SU-DHL-6 (cell line): ENCODE measurements at regions not wholly inside any gene's neighbourhood (a gene's known extent, or its start where the extent isn't known, plus 50 kb on each side); places are given as distances from the start of the nearest gene placed in this dataset.

Experiments used
- H2AFZ ChIP-seq: fragments of 200-600 bp; sonication (generic); 2 replicates; pipeline ENCODE4 v1.6.1; 2014; ENCODE audit warnings: low read depth, mild to moderate bottlenecking, moderate library complexity, mixed read lengths, antibody characterized with exemption, low read length; ENCODE audit not compliant: severe bottlenecking
- H3F3A ChIP-seq: fragments of 200-600 bp; shearing (Covaris generic); 2 replicates; pipeline ENCODE4 v1.6.0; 2016; ENCODE audit warnings: antibody characterized with exemption, mild to moderate bottlenecking; ENCODE audit not compliant: insufficient read depth
- H3K27ac ChIP-seq: fragments of 200-600 bp; sonication (generic); 2 replicates; pipeline ENCODE4 v1.5.1; 2016; ENCODE audit warnings: low read depth, mild to moderate bottlenecking, low read length, moderate library complexity, mixed read lengths
- H3K27me3 ChIP-seq: fragments of 200-600 bp; sonication (generic), shearing (Covaris generic); 2 replicates; pipeline ENCODE4 v1.6.0; 2014; ENCODE audit warnings: mild to moderate bottlenecking, low read length
- H3K36me3 ChIP-seq: fragments of 200-600 bp; sonication (generic); 2 replicates; pipeline ENCODE4 v1.6.1; 2014; ENCODE audit warnings: mild to moderate bottlenecking, low read length, mixed read lengths
- H3K4me2 ChIP-seq: fragments of 300-600, 200-600 bp; shearing (Covaris generic), sonication (generic); 2 replicates; pipeline ENCODE4 v1.6.0; 2014; ENCODE audit warnings: low read length, low read depth, mild to moderate bottlenecking; ENCODE audit not compliant: poor library complexity, severe bottlenecking
- H3K4me3 ChIP-seq: fragments of 200-600 bp; sonication (generic); 2 replicates; pipeline ENCODE4 v1.5.1; 2014; ENCODE audit warnings: antibody characterized with exemption, low read length, mild to moderate bottlenecking, mixed read lengths; ENCODE audit not compliant: insufficient read depth, poor library complexity, severe bottlenecking
- H3K79me2 ChIP-seq: fragments of 200-600 bp; sonication (generic); 2 replicates; pipeline ENCODE4 v1.6.1; 2014; ENCODE audit warnings: mild to moderate bottlenecking, low read length, moderate library complexity; ENCODE audit not compliant: insufficient read depth
- H3K9ac ChIP-seq: fragments of 200-600 bp; sonication (generic); 2 replicates; pipeline ENCODE4 v1.7.0; 2014; ENCODE audit warnings: mild to moderate bottlenecking, low read length
- H3K9me2 ChIP-seq: fragments of 200-600 bp; sonication (generic); replicated peaks from 2 replicates; pipeline ENCODE4 v1.6.1; 2014; ENCODE audit warnings: low read length; ENCODE audit not compliant: insufficient read depth
- H3K9me3 ChIP-seq: fragments of 200-600 bp; sonication (generic); 2 replicates; pipeline ENCODE4 v1.6.1; 2014; ENCODE audit warnings: low read length, mixed read lengths; ENCODE audit not compliant: insufficient read depth
- H4K20me1 ChIP-seq: fragments of 200-600 bp; sonication (generic); 2 replicates; pipeline ENCODE4 v1.6.1; 2014; ENCODE audit warnings: low read depth, mild to moderate bottlenecking, antibody characterized with exemption, low read length, moderate library complexity, mixed read lengths
- CTCF ChIP-seq: fragments of 200-600 bp; sonication (generic); IDR thresholded peaks from one replicate; pipeline ENCODE4 v1.5.1; 2017; ENCODE audit warnings: antibody characterized with exemption, mild to moderate bottlenecking, low read length, moderate library complexity; ENCODE audit not compliant: insufficient read depth, poor library complexity, severe bottlenecking
- EZH2phosphoT487 ChIP-seq: fragments of 200-600 bp; sonication (generic), shearing (Covaris generic); conservative IDR thresholded peaks from 2 replicates; pipeline ENCODE4 v1.6.1; 2018; ENCODE audit warnings: mild to moderate bottlenecking, antibody characterized with exemption, low read length, moderate library complexity, mixed read lengths

- TF ChIP-seq EZH2phosphoT487 (no peak), CTCF (no peak)
- Histone ChIP-seq H3K79me2 (no peaks in the 10 kb centered on the region), H3K36me3 (no peaks in the 10 kb centered on the region), H3K27ac (no peak overlapping the region), H3K9me2 (no peaks in the 10 kb centered on the region), H3K4me3 (no peak overlapping the region), H3K4me2 (no peak overlapping the region), H3K9me3 (no peaks in the 10 kb centered on the region), H2AFZ (no peak overlapping the region), H4K20me1 (no peaks in the 10 kb centered on the region), H3F3A (no peaks in the 10 kb centered on the region), H3K9ac (no peak overlapping the region), H3K27me3 (no peaks in the 10 kb centered on the region)
Observed at GRCh38 chr21:18522181-18522972, 118.8 kb upstream of the TMPRSS15 start.

- Histone ChIP-seq H3K9me2 (no peaks in the 10 kb centered on the region), H3K9ac (no peak overlapping the region), H3K4me3 (no peak overlapping the region), H4K20me1 (no peaks in the 10 kb centered on the region), H3K36me3 (no peaks in the 10 kb centered on the region), H3K79me2 (no peaks in the 10 kb centered on the region), H3F3A (no peaks in the 10 kb centered on the region), H2AFZ (peak overlapping the region; percentile 11), H3K27ac (no peak overlapping the region), H3K9me3 (no peaks in the 10 kb centered on the region), H3K4me2 (no peak overlapping the region), H3K27me3 (no peaks in the 10 kb centered on the region)
- TF ChIP-seq EZH2phosphoT487 (no peak), CTCF (no peak)
Observed at GRCh38 chr21:18524097-18524880, 120.7 kb upstream of the TMPRSS15 start.

- Histone ChIP-seq H3K27ac (no peak overlapping the region), H3F3A (no peaks in the 10 kb centered on the region), H3K9me3 (no peaks in the 10 kb centered on the region), H3K9ac (no peak overlapping the region), H2AFZ (no peak overlapping the region), H3K4me2 (no peak overlapping the region), H3K4me3 (no peak overlapping the region), H4K20me1 (no peaks in the 10 kb centered on the region), H3K27me3 (no peaks in the 10 kb centered on the region), H3K79me2 (no peaks in the 10 kb centered on the region), H3K36me3 (no peaks in the 10 kb centered on the region), H3K9me2 (no peaks in the 10 kb centered on the region)
- TF ChIP-seq CTCF (no peak), EZH2phosphoT487 (no peak)
Observed at GRCh38 chr21:18529254-18529653, 125.7 kb upstream of the TMPRSS15 start.
